PFSK-1 (cell line): ENCODE measurements at regions not wholly inside any gene's neighbourhood (a gene's known extent, or its start where the extent isn't known, plus 50 kb on each side); places are given as distances from the start of the nearest gene placed in this dataset.

Experiments
- FOXP2 ChIP-seq: optimal IDR thresholded peaks from 2 replicates; pipeline ENCODE3; 2011; ENCODE audit warnings: borderline replicate concordance, control low read depth, inconsistent platforms; ENCODE audit not compliant: insufficient read depth; ENCODE audit errors: extremely low read length, extremely low read depth
- POLR2AphosphoS5 ChIP-seq: IDR thresholded peaks from 2 replicates; pipeline ENCODE4 v1.6.1; 2012; ENCODE audit warnings: low read depth, mild to moderate bottlenecking, control low read depth, low read length, moderate library complexity
- SIN3A ChIP-seq: IDR thresholded peaks from 2 replicates; pipeline ENCODE4 v1.6.1; 2012; ENCODE audit warnings: mild to moderate bottlenecking, low read length, moderate library complexity, borderline replicate concordance; ENCODE audit not compliant: insufficient read depth
- TAF1 ChIP-seq: IDR thresholded peaks from 2 replicates; pipeline ENCODE4 v1.6.1; 2012; ENCODE audit warnings: low read length, control low read depth, borderline replicate concordance; ENCODE audit not compliant: insufficient read depth
- TF ChIP-seq, protein P1 (sequence below), 2 experiments: IDR thresholded peaks; 2 replicates each; pipeline versions ENCODE4 v1.6.1 to v1.8.0; 2011 to 2012; ENCODE audit warnings: low read depth in 2 of 2, low read length in 2 of 2, control low read depth in 1 of 2, inconsistent platforms in 1 of 2, mild to moderate bottlenecking in 1 of 2, moderate library complexity in 1 of 2; ENCODE audit not compliant: insufficient read depth in 1 of 2

DNA sequence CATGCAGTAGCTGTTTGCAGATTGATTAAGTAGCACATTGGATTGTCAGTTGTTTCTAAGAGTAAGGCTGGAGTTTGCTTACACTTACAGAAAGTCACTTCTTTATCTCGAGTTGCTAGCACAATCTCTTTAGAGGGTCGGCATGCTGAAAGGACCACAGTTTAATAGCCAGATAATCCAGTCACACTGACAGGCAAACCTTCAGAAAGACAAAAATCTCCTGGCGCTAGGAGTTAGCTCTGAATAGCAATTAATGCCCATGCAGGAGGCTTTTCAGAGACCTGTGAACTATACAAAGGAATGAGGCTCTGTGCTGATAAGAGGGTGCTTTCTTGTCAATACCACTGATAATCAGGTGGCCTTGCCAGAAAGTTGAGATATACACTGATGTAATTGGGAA is 1043.0 kb downstream of the AACS start:
- TF ChIP-seq SIN3A = no peak
- TF ChIP-seq TAF1 = no peak
- no peak for TF ChIP-seq POLR2AphosphoS5
- TF ChIP-seq, protein P1, sequence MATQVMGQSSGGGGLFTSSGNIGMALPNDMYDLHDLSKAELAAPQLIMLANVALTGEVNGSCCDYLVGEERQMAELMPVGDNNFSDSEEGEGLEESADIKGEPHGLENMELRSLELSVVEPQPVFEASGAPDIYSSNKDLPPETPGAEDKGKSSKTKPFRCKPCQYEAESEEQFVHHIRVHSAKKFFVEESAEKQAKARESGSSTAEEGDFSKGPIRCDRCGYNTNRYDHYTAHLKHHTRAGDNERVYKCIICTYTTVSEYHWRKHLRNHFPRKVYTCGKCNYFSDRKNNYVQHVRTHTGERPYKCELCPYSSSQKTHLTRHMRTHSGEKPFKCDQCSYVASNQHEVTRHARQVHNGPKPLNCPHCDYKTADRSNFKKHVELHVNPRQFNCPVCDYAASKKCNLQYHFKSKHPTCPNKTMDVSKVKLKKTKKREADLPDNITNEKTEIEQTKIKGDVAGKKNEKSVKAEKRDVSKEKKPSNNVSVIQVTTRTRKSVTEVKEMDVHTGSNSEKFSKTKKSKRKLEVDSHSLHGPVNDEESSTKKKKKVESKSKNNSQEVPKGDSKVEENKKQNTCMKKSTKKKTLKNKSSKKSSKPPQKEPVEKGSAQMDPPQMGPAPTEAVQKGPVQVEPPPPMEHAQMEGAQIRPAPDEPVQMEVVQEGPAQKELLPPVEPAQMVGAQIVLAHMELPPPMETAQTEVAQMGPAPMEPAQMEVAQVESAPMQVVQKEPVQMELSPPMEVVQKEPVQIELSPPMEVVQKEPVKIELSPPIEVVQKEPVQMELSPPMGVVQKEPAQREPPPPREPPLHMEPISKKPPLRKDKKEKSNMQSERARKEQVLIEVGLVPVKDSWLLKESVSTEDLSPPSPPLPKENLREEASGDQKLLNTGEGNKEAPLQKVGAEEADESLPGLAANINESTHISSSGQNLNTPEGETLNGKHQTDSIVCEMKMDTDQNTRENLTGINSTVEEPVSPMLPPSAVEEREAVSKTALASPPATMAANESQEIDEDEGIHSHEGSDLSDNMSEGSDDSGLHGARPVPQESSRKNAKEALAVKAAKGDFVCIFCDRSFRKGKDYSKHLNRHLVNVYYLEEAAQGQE (IDR thresholded peaks at IDR 0.05; ENCODE audit: insufficient read depth in 1 of 2, low read depth in 2 of 2, low read length in 2 of 2) = no peak
- TF ChIP-seq FOXP2 = no peak
